HEK293 (cell line): ENCODE measurements at regions not wholly inside any gene's neighbourhood (a gene's known extent, or its start where the extent isn't known, plus 50 kb on each side); places are given as distances from the start of the nearest gene placed in this dataset.

Source experiments
- CTCF ChIA-PET: fragments of 350-600 bp; formaldehyde crosslinking; extraction: SDS; loops from one replicate; lab custom pipeline; 2021; ENCODE audit warnings: antibody characterized with exemption; lab: Yijun Ruan, JAX
- POLR2A ChIA-PET: fragments of 300-600 bp; formaldehyde crosslinking; extraction: SDS; loops from one replicate; lab custom pipeline; 2020; ENCODE audit warnings: antibody characterized with exemption, inconsistent platforms; lab: Yijun Ruan, JAX
- H3K27ac ChIP-seq: fragments of 200-500 bp; sonication (Bioruptor generic); 2 replicates; pipeline ENCODE4 v1.5.1; 2014; ENCODE audit warnings: low read depth, low read length, control low read depth, inconsistent platforms; ENCODE audit errors: extremely low read depth
- H3K36me3 ChIP-seq, 2 experiments: fragments of 200-500 bp in 1 of 2; sonication (Bioruptor generic) in 1 of 2; 1 replicate in 1 of 2; 2 replicates in 1 of 2; pipeline ENCODE4 v1.5.1; 2014 to 2017; ENCODE audit warnings: inconsistent platforms in 2 of 2, low read length in 2 of 2; ENCODE audit not compliant: control insufficient read depth in 2 of 2, insufficient read depth in 1 of 2
- H3K4me1 ChIP-seq: fragments of 200-500 bp; sonication (Bioruptor generic); 2 replicates; pipeline ENCODE4 v1.5.1; 2014; ENCODE audit warnings: mild to moderate bottlenecking, low read length, inconsistent platforms; ENCODE audit not compliant: control insufficient read depth, insufficient read depth
- H3K4me3 ChIP-seq: 2 replicates; pipeline ENCODE4 v1.5.1; 2011; ENCODE audit warnings: low read depth, mild to moderate bottlenecking, control low read depth, low read length, moderate library complexity
- H3K9me3 ChIP-seq: fragments of 200-500 bp; sonication (Bioruptor generic); 2 replicates; pipeline ENCODE4 v1.5.1; 2014; ENCODE audit warnings: low read depth, low read length, inconsistent platforms; ENCODE audit not compliant: control insufficient read depth, insufficient read depth
- HIC1 ChIP-seq: fragments of 450-650 bp; formaldehyde crosslinking; IDR thresholded peaks from 2 replicates; pipeline ENCODE4 v1.5.1; 2016; ENCODE audit warnings: missing biosample characterization, missing genetic modification characterization
- KLF9 ChIP-seq: fragments of 450-650 bp; formaldehyde crosslinking; IDR thresholded peaks from 2 replicates; pipeline ENCODE4 v1.5.1; 2016; ENCODE audit warnings: missing biosample characterization, missing genetic modification characterization, low read depth
- PBX3 ChIP-seq: sonication (generic); formaldehyde crosslinking; IDR thresholded peaks from 2 replicates; pipeline ENCODE4 v1.8.1; 2022; ENCODE audit warnings: mild to moderate bottlenecking, moderate library complexity, missing genetic modification reagents
- WT1 ChIP-seq: fragments of 450-650 bp; formaldehyde crosslinking; IDR thresholded peaks from 2 replicates; pipeline ENCODE4 v1.5.1; 2016; ENCODE audit warnings: missing biosample characterization, missing genetic modification characterization
- ZBTB21 ChIP-seq: fragments of 450-650 bp; formaldehyde crosslinking; IDR thresholded peaks from 2 replicates; pipeline ENCODE4 v1.5.1; 2017; ENCODE audit warnings: missing biosample characterization, missing genetic modification characterization
- ZBTB48 ChIP-seq: fragments of 450-650 bp; formaldehyde crosslinking; IDR thresholded peaks from 2 replicates; pipeline ENCODE4 v1.5.1; 2016; ENCODE audit warnings: missing biosample characterization, missing genetic modification characterization
- ZNF10 ChIP-seq: fragments of 450-650 bp; formaldehyde crosslinking; IDR thresholded peaks from 2 replicates; pipeline ENCODE4 v1.5.1; 2017; ENCODE audit warnings: missing biosample characterization, missing genetic modification characterization
- ZNF138 ChIP-seq: fragments of 450-650 bp; formaldehyde crosslinking; IDR thresholded peaks from 2 replicates; pipeline ENCODE4 v1.5.1; 2016; ENCODE audit warnings: missing biosample characterization, missing genetic modification characterization, borderline replicate concordance
- ZNF174 ChIP-seq: fragments of 450-650 bp; formaldehyde crosslinking; IDR thresholded peaks from 2 replicates; pipeline ENCODE4 v1.5.0; 2017; ENCODE audit warnings: missing biosample characterization, mild to moderate bottlenecking, missing genetic modification characterization
- ZNF184 ChIP-seq: fragments of 450-650 bp; IDR thresholded peaks from 2 replicates; pipeline ENCODE4 v1.5.1; 2018; ENCODE audit warnings: missing biosample characterization, mild to moderate bottlenecking, missing genetic modification characterization
- ZNF248 ChIP-seq: fragments of 450-650 bp; formaldehyde crosslinking; IDR thresholded peaks from 2 replicates; pipeline ENCODE4 v1.5.1; 2017; ENCODE audit warnings: missing biosample characterization, missing genetic modification characterization
- ZNF302 ChIP-seq: fragments of 450-650 bp; formaldehyde crosslinking; IDR thresholded peaks from 2 replicates; pipeline ENCODE4 v1.5.1; 2016; ENCODE audit warnings: missing biosample characterization, missing genetic modification characterization, low read depth
- ZNF391 ChIP-seq: fragments of 450-650 bp; formaldehyde crosslinking; IDR thresholded peaks from 2 replicates; pipeline ENCODE4 v1.5.1; 2016; ENCODE audit warnings: low read depth, missing biosample characterization, missing genetic modification characterization, borderline replicate concordance
- ZNF394 ChIP-seq: fragments of 450-650 bp; formaldehyde crosslinking; IDR thresholded peaks from 2 replicates; pipeline ENCODE4 v1.5.1; 2016; ENCODE audit warnings: missing biosample characterization, missing genetic modification characterization, mild to moderate bottlenecking, moderate library complexity, borderline replicate concordance
- ZNF561 ChIP-seq: fragments of 450-650 bp; IDR thresholded peaks from 2 replicates; pipeline ENCODE4 v1.5.1; 2018; ENCODE audit warnings: missing biosample characterization, missing genetic modification characterization, borderline replicate concordance
- ZNF585B ChIP-seq: fragments of 450-650 bp; formaldehyde crosslinking; IDR thresholded peaks from 2 replicates; pipeline ENCODE4 v1.5.1; 2016; ENCODE audit warnings: missing biosample characterization, missing genetic modification characterization
- ZNF658 ChIP-seq: fragments of 450-650 bp; formaldehyde crosslinking; IDR thresholded peaks from 2 replicates; pipeline ENCODE4; 2016; ENCODE audit warnings: missing biosample characterization, missing genetic modification characterization
- ZNF704 ChIP-seq: fragments of 450-650 bp; formaldehyde crosslinking; IDR thresholded peaks from 2 replicates; pipeline ENCODE4 v1.5.1; 2016; ENCODE audit warnings: missing biosample characterization, missing genetic modification characterization
- ZNF843 ChIP-seq: fragments of 450-650 bp; formaldehyde crosslinking; IDR thresholded peaks from 2 replicates; pipeline ENCODE4 v1.5.1; 2016; ENCODE audit warnings: missing biosample characterization, missing genetic modification characterization
- TF ChIP-seq, protein P1 (sequence below): fragments of 450-650 bp; formaldehyde crosslinking; IDR thresholded peaks from 2 replicates; pipeline ENCODE4 v1.5.1; 2016; ENCODE audit warnings: missing biosample characterization, missing genetic modification characterization
- TF ChIP-seq, protein P2 (sequence below): fragments of 450-650 bp; formaldehyde crosslinking; IDR thresholded peaks from 2 replicates; pipeline ENCODE4 v1.5.1; 2016; ENCODE audit warnings: missing biosample characterization, missing genetic modification characterization

GRCh38 chr2:163479599-163479998, 256.2 kb downstream of the FIGN start (continued):
- TF ChIP-seq, protein P1, sequence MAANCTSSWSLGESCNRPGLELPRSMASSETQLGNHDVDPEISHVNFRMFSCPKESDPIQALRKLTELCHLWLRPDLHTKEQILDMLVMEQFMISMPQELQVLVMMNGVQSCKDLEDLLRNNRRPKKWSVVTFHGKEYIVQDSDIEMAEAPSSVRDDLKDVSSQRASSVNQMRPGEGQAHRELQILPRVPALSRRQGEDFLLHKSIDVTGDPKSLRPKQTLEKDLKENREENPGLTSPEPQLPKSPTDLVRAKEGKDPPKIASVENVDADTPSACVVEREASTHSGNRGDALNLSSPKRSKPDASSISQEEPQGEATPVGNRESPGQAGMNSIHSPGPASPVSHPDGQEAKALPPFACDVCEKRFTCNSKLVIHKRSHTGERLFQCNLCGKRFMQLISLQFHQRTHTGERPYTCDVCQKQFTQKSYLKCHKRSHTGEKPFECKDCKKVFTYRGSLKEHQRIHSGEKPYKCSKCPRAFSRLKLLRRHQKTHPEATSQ (tag by site-specific recombination): no peak
- TF ChIP-seq, protein P2, sequence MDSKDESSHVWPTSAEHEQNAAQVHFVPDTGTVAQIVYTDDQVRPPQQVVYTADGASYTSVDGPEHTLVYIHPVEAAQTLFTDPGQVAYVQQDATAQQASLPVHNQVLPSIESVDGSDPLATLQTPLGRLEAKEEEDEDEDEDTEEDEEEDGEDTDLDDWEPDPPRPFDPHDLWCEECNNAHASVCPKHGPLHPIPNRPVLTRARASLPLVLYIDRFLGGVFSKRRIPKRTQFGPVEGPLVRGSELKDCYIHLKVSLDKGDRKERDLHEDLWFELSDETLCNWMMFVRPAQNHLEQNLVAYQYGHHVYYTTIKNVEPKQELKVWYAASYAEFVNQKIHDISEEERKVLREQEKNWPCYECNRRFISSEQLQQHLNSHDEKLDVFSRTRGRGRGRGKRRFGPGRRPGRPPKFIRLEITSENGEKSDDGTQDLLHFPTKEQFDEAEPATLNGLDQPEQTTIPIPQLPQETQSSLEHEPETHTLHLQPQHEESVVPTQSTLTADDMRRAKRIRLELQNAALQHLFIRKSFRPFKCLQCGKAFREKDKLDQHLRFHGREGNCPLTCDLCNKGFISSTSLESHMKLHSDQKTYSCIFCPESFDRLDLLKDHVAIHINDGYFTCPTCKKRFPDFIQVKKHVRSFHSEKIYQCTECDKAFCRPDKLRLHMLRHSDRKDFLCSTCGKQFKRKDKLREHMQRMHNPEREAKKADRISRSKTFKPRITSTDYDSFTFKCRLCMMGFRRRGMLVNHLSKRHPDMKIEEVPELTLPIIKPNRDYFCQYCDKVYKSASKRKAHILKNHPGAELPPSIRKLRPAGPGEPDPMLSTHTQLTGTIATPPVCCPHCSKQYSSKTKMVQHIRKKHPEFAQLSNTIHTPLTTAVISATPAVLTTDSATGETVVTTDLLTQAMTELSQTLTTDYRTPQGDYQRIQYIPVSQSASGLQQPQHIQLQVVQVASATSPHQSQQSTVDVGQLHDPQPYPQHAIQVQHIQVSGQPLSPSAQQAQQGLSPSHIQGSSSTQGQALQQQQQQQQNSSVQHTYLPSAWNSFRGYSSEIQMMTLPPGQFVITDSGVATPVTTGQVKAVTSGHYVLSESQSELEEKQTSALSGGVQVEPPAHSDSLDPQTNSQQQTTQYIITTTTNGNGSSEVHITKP (tag by site-specific recombination): no peak
- TF ChIP-seq, all 188 proteins: peak for 0

GRCh38 chr2:163475815-163476214, 260.0 kb downstream of the FIGN start:
- ChIA-PET CTCF (interaction anchor here (0.6 to 1.0 kb wide), 2 partner anchors 130 to 168 kb away, joined by 3 read pairs; no protein-coding TSS in a partner anchor), POLR2A (no interaction called here)
- Histone ChIP-seq H3K9me3 (no peaks in the 10 kb centered on the region; the same call in 1 of the 2 replicates), H3K4me3 (no peak overlapping the region), H3K4me1 (no peaks in the 10 kb centered on the region), H3K36me3 (no peaks in the 10 kb centered on the region), H3K27ac (no peak overlapping the region)
- TF ChIP-seq ZBTB48 (tag by site-specific recombination): no peak
- no peak for TF ChIP-seq WT1
- no peak for TF ChIP-seq ZBTB21 (tag by site-specific recombination)
- no peak for TF ChIP-seq ZNF658 (tag by site-specific recombination)
- no peak for TF ChIP-seq PBX3 (CRISPR knock-in tag)
- TF ChIP-seq ZNF138 (tag by site-specific recombination): no peak
- no peak for TF ChIP-seq ZNF561 (tag by site-specific recombination)
- no peak for TF ChIP-seq KLF9 (tag by site-specific recombination)
- no peak for TF ChIP-seq ZNF184
- no peak for TF ChIP-seq ZNF394 (tag by site-specific recombination)
- TF ChIP-seq ZNF248: no peak

- H3K4me3 ChIP-seq: no peak overlapping the region
These were observed 260.9 kb downstream of the FIGN start for GRCh38 chr2:163474889-163475288.

More at GRCh38 chr2:163474889-163475288, 260.9 kb downstream of the FIGN start:
- H3K27ac ChIP-seq: no peak overlapping the region
- no peaks in the 10 kb centered on the region for H3K36me3 ChIP-seq
- CTCF ChIA-PET: interaction anchor here (0.6 to 1.0 kb wide), 3 partner anchors 47 to 283 kb away, joined by 3 read pairs; no protein-coding TSS in a partner anchor
- H3K9me3 ChIP-seq: no peaks in the 10 kb centered on the region; the same call in 1 of the 2 replicates
- no peaks in the 10 kb centered on the region for H3K4me1 ChIP-seq
- POLR2A ChIA-PET: no interaction called here
- TF ChIP-seq ZNF10 (tag by site-specific recombination) (no peak), ZNF561 (tag by site-specific recombination) (no peak), ZNF704 (tag by site-specific recombination) (no peak), ZNF843 (no peak), ZNF585B (tag by site-specific recombination) (no peak), ZNF302 (tag by site-specific recombination) (no peak), HIC1 (tag by site-specific recombination) (no peak), ZNF391 (tag by site-specific recombination) (no peak), ZNF174 (tag by site-specific recombination) (no peak)
- TF ChIP-seq, all 188 proteins: peak for 0
